ENCODE measurements at regions not wholly inside any gene's neighbourhood (a gene's known extent, or its start where the extent isn't known, plus 50 kb on each side); places are given as distances from the start of the nearest gene placed in this dataset.

GRCh38 chr16:52928955-52929354 lies 123.7 kb downstream of the CHD9NB start:
- BruUV-seq (replicated peaks), result no TSS peak
- no peak overlapping the region for H3K9ac ChIP-seq (ENCODE audit: low read length)
- H3K4me3 ChIP-seq (ENCODE audit: low read length), result no peak overlapping the region
- DNase-seq (no peak), ATAC-seq (no peak)
- H3K79me2 ChIP-seq (ENCODE audit: low read length), result no peaks in the 10 kb centered on the region
- no peaks in the 10 kb centered on the region for H3K27me3 ChIP-seq (ENCODE audit: low read length)
- no peak overlapping the region for H3K27ac ChIP-seq (ENCODE audit: low read length)
- TF ChIP-seq EZH2 (IDR thresholded peaks at IDR 0.05; ENCODE audit: low read length, unreplicated experiment), result no peak
- TF ChIP-seq EZH2phosphoT487 (IDR thresholded peaks at IDR 0.05; ENCODE audit: borderline replicate concordance, low read length), result no peak
- no peak for TF ChIP-seq CTCF (conservative IDR thresholded peaks at IDR 0.05; ENCODE audit: low read depth, low read length)
- H2AFZ ChIP-seq (ENCODE audit: low read length), result no peak overlapping the region
- no peaks in the 10 kb centered on the region for H3K9me3 ChIP-seq (ENCODE audit: low read length)
- ChIA-PET CTCF (no interaction called here), POLR2A (ENCODE audit: unreplicated experiment) (no interaction called here)
- H3K36me3 ChIP-seq (ENCODE audit: low read depth, low read length), result no peaks in the 10 kb centered on the region
- intact Hi-C loops (cut with micrococcal nuclease), result no loop called here
- no peaks in the 10 kb centered on the region for H3F3A ChIP-seq (ENCODE audit: low read length, unreplicated experiment)
- H4K20me1 ChIP-seq (ENCODE audit: low read length), result no peaks in the 10 kb centered on the region
- no peaks in the 10 kb centered on the region for H3K9me2 ChIP-seq (replicated peaks; ENCODE audit: low read length)
- H3K4me2 ChIP-seq (ENCODE audit: low read length), result no peak overlapping the region
- no peaks in the 10 kb centered on the region for H3K4me1 ChIP-seq (ENCODE audit: insufficient read depth, low read length)

DNA sequence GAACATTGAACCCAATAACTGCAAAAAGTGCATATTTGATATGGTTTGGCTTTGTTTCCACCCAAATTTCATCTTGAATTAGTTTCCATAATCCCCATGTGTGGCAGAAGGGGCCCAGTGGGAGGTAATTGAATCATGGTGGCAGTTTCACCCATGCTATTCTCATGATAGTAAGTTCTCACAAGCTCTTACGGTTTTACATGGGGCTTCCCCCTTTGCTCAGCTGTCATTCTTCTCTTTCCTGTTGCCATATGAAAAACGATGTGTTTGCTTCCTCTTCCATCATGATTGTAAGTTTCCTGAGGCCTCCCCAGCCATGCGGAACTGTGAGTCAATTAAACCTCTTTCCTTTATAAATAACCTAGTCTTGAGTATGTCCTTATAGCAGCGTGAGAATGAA lies 127.6 kb downstream of the CHD9NB start:
- CTCF ChIA-PET, result no interaction called here
- Histone ChIP-seq H2AFZ (ENCODE audit: low read length) (no peak overlapping the region), H3K27ac (ENCODE audit: low read length) (no peak overlapping the region), H3K9ac (ENCODE audit: low read length) (no peak overlapping the region), H3K9me3 (ENCODE audit: low read length) (no peaks in the 10 kb centered on the region), H3K4me3 (ENCODE audit: low read length) (no peak overlapping the region), H3K36me3 (ENCODE audit: low read depth, low read length) (no peaks in the 10 kb centered on the region), H3K4me1 (ENCODE audit: insufficient read depth, low read length) (no peaks in the 10 kb centered on the region), H4K20me1 (ENCODE audit: low read length) (no peaks in the 10 kb centered on the region), H3K9me2 (replicated peaks; ENCODE audit: low read length) (no peaks in the 10 kb centered on the region), H3F3A (ENCODE audit: low read length, unreplicated experiment) (no peaks in the 10 kb centered on the region), H3K4me2 (ENCODE audit: low read length) (no peak overlapping the region), H3K79me2 (ENCODE audit: low read length) (no peaks in the 10 kb centered on the region), H3K27me3 (ENCODE audit: low read length) (no peaks in the 10 kb centered on the region)
- POLR2A ChIA-PET (ENCODE audit: unreplicated experiment), result no interaction called here
- ATAC-seq, result no peak
- no peak for TF ChIP-seq CTCF (conservative IDR thresholded peaks at IDR 0.05; ENCODE audit: low read depth, low read length)
- no peak for TF ChIP-seq EZH2 (IDR thresholded peaks at IDR 0.05; ENCODE audit: low read length, unreplicated experiment)
- TF ChIP-seq EZH2phosphoT487 (IDR thresholded peaks at IDR 0.05; ENCODE audit: borderline replicate concordance, low read length), result no peak
- no peak for DNase-seq
- no TSS peak for BruUV-seq (replicated peaks)
- intact Hi-C loops (cut with micrococcal nuclease), result no loop called here

GRCh38 chr16:52924162-52924561 lies 128.5 kb downstream of the CHD9NB start:
- BruUV-seq (replicated peaks), result no TSS peak
- Histone ChIP-seq H4K20me1 (ENCODE audit: low read length) (no peaks in the 10 kb centered on the region), H2AFZ (ENCODE audit: low read length) (no peak overlapping the region), H3K9me3 (ENCODE audit: low read length) (no peaks in the 10 kb centered on the region), H3K9me2 (replicated peaks; ENCODE audit: low read length) (no peaks in the 10 kb centered on the region), H3K4me1 (ENCODE audit: insufficient read depth, low read length) (no peaks in the 10 kb centered on the region), H3K27ac (ENCODE audit: low read length) (no peak overlapping the region), H3K36me3 (ENCODE audit: low read depth, low read length) (no peaks in the 10 kb centered on the region), H3K79me2 (ENCODE audit: low read length) (no peaks in the 10 kb centered on the region), H3K4me2 (ENCODE audit: low read length) (no peak overlapping the region), H3F3A (ENCODE audit: low read length, unreplicated experiment) (no peaks in the 10 kb centered on the region), H3K9ac (ENCODE audit: low read length) (no peak overlapping the region), H3K27me3 (ENCODE audit: low read length) (0 out of 2 replicates have a peak, but pooled peaks cover 3% of the 10 kb centered on the region), H3K4me3 (ENCODE audit: low read length) (no peak overlapping the region)
- TF ChIP-seq EZH2 (IDR thresholded peaks at IDR 0.05; ENCODE audit: low read length, unreplicated experiment), result no peak
- no peak for TF ChIP-seq EZH2phosphoT487 (IDR thresholded peaks at IDR 0.05; ENCODE audit: borderline replicate concordance, low read length)
- no peak for TF ChIP-seq CTCF (conservative IDR thresholded peaks at IDR 0.05; ENCODE audit: low read depth, low read length)
- intact Hi-C loops (cut with micrococcal nuclease), result no loop called here
- DNase-seq (no peak), ATAC-seq (no peak)
- ChIA-PET CTCF (no interaction called here), POLR2A (ENCODE audit: unreplicated experiment) (no interaction called here)

Data from PC-3 (cell line).